Kidney (tissue), 13 donors: ENCODE measurements at regions not wholly inside any gene's neighbourhood (a gene's known extent, or its start where the extent isn't known, plus 50 kb on each side); places are given as distances from the start of the nearest gene placed in this dataset.

Experiments
- DNase-seq, 5 donors: peaks; one replicate each; pipeline ENCODE4 v3.0.0-alpha.2; 2013 to 2020
- FAIRE-seq: peaks from 2 replicates; lab custom pipeline; 2012; peaks lifted over from hg19 to GRCh38; lab: Jason Lieb, UNC
- H3K27ac ChIP-seq, 2 donors: one replicate each; pipeline ENCODE4 v1.7.0; 2013; ENCODE audit warnings: low read depth in 2 of 2, low read length in 2 of 2, inconsistent platforms in 1 of 2
- H3K27me3 ChIP-seq: one replicate; pipeline ENCODE4 v1.7.1; 2013; ENCODE audit warnings: low read length, inconsistent platforms; ENCODE audit not compliant: control insufficient read depth, insufficient read depth
- H3K36me3 ChIP-seq, 3 donors: one replicate each; pipeline versions ENCODE4 v1.7.0 to v1.7.1; 2013; ENCODE audit warnings: low read length in 3 of 3, control low read depth in 1 of 3, inconsistent platforms in 1 of 3; ENCODE audit not compliant: insufficient read depth in 3 of 3, control insufficient read depth in 2 of 3
- H3K4me1 ChIP-seq, 3 donors: one replicate each; pipeline versions ENCODE4 v1.7.0 to v1.7.1; 2013; ENCODE audit warnings: low read length in 3 of 3, inconsistent platforms in 1 of 3, low read depth in 1 of 3; ENCODE audit not compliant: control insufficient read depth in 2 of 3, insufficient read depth in 2 of 3
- H3K4me3 ChIP-seq, 3 donors: one replicate each; pipeline versions ENCODE4 v1.7.0 to v1.8.1; 2013; ENCODE audit warnings: low read length in 3 of 3, control low read depth in 1 of 3, inconsistent platforms in 1 of 3
- H3K9ac ChIP-seq, 3 donors: one replicate each; pipeline versions ENCODE4 v1.7.0 to v1.7.1; 2013; ENCODE audit warnings: low read length in 3 of 3, control low read depth in 1 of 3, inconsistent platforms in 1 of 3
- H3K9me3 ChIP-seq, 3 donors: one replicate each; pipeline versions ENCODE4 v1.7.0 to v1.7.1; 2013; ENCODE audit warnings: low read length in 3 of 3, control low read depth in 1 of 3, inconsistent platforms in 1 of 3; ENCODE audit not compliant: control insufficient read depth in 2 of 3, insufficient read depth in 1 of 3
- CTCF ChIP-seq: IDR thresholded peaks from 3 replicates; pipeline ENCODE4 v1.5.1; 2012; ENCODE audit warnings: mild to moderate bottlenecking, moderate library complexity, borderline replicate concordance; ENCODE audit not compliant: insufficient read depth; ENCODE audit errors: extremely low read depth
- intact Hi-C: fragments of 100-400 bp; cut with DNase I; formaldehyde crosslinking; loops from one replicate; pipeline ENCODE4 v1.11.1; 2022
- donor health status: control.
- donor health status: control.
- donor health status: control.
- donor health status: control.
- donor health status: control.
- donor health status: DM: yes; HTN: yes; CAD: no.
- donor health status: Normal renal cell carcinoma (clear cell type).

GRCh38 chr6:126842769-126843168 lies 275.7 kb upstream of the RSPO3 start:
- FAIRE-seq (no peak), DNase-seq (no peak)
- H3K4me1 ChIP-seq: no peaks in the 10 kb centered on the region
- H3K4me3 ChIP-seq: no peak overlapping the region
- H3K9me3 ChIP-seq: no peaks in the 10 kb centered on the region
- H3K9ac ChIP-seq: no peak overlapping the region
- no peak for TF ChIP-seq CTCF
- H3K27ac ChIP-seq: no peak overlapping the region
- no peaks in the 10 kb centered on the region for H3K27me3 ChIP-seq
- intact Hi-C loops: no loop called here
- no peaks in the 10 kb centered on the region for H3K36me3 ChIP-seq

GRCh38 chr6:126848119-126848518 lies 270.4 kb upstream of the RSPO3 start:
- no peak for TF ChIP-seq CTCF
- Histone ChIP-seq H3K36me3 (no peaks in the 10 kb centered on the region), H3K27ac (no peak overlapping the region), H3K4me3 (no peak overlapping the region), H3K9ac (no peak overlapping the region), H3K9me3 (no peaks in the 10 kb centered on the region), H3K4me1 (no peaks in the 10 kb centered on the region), H3K27me3 (no peaks in the 10 kb centered on the region)
- intact Hi-C loops: no loop called here
- no peak for FAIRE-seq
- no peak for DNase-seq

GRCh38 chr6:126867641-126868040 lies 250.8 kb upstream of the RSPO3 start:
- Histone ChIP-seq H3K27ac (no peak overlapping the region), H3K27me3 (no peaks in the 10 kb centered on the region), H3K9me3 (no peaks in the 10 kb centered on the region), H3K36me3 (no peaks in the 10 kb centered on the region), H3K4me3 (no peak overlapping the region), H3K4me1 (no peaks in the 10 kb centered on the region), H3K9ac (no peak overlapping the region)
- intact Hi-C loops: no loop called here
- DNase-seq (no peak), FAIRE-seq (no peak)
- TF ChIP-seq CTCF: no peak

- Histone ChIP-seq H3K9ac (no peak overlapping the region), H3K27ac (no peak overlapping the region), H3K9me3 (no peaks in the 10 kb centered on the region), H3K36me3 (no peaks in the 10 kb centered on the region), H3K4me3 (no peak overlapping the region), H3K27me3 (no peaks in the 10 kb centered on the region), H3K4me1 (no peaks in the 10 kb centered on the region)
- intact Hi-C loops: no loop called here
- no peak for DNase-seq
- TF ChIP-seq CTCF: no peak
- FAIRE-seq: no peak
Measured at GRCh38 chr6:126873351-126873750, 245.1 kb upstream of the RSPO3 start.
